GM21390 (cell line): ENCODE measurements at regions not wholly inside any gene's neighbourhood (a gene's known extent, or its start where the extent isn't known, plus 50 kb on each side); places are given as distances from the start of the nearest gene placed in this dataset.

Source experiments
- ATAC-seq: cut with Tn5 transposase; IDR thresholded peaks from one replicate; pipeline ENCODE4 v1.9.1; 2021; ENCODE audit not compliant: unreplicated experiment

- ATAC-seq = no peak
These were observed 237.7 kb downstream of the SYK start for GRCh38 chr9:91039125-91039834.

- no peak for ATAC-seq
These were observed 238.2 kb downstream of the SYK start for GRCh38 chr9:91039835-91040140.

DNA sequence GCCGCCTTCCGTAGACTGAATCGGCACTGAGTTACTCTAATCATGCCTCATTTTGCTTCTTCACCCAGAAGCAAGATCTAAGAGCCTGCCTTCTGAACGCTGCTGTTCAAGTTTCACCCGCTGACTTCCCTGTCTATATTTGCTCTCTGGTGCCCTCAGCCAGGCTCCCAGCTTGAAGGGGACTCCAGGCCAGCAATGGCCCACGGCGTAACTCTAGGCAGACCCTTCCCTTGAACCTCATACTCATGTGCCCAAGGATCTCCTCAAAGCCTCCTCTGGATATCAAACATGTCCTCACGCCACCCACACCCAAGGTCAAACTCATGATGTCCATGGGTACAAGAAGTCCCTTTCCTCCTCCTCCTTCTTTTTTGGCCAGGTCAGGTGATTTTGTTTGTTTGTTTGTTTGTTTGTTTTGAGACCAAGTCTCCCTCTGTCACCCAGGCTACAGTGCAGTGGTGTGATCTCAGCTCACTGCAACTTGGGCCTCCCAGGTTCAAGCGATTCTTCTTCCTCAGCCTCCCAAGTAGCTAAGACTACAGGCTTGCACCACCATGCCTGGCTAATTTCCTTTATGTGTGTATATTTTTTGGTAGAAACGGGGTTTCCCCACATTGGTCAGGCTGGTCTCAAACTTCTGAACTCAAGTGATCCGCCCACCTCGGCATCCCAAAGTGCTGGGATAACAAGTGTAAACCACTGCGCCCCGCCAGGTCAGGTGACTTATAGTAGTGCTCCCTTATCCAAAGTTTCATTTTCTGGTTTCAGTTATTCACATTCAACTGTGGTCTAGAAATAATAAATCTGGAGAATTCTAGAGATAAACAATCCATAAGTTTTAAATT lies 239.0 kb downstream of the SYK start:
- ATAC-seq = no peak

DNA sequence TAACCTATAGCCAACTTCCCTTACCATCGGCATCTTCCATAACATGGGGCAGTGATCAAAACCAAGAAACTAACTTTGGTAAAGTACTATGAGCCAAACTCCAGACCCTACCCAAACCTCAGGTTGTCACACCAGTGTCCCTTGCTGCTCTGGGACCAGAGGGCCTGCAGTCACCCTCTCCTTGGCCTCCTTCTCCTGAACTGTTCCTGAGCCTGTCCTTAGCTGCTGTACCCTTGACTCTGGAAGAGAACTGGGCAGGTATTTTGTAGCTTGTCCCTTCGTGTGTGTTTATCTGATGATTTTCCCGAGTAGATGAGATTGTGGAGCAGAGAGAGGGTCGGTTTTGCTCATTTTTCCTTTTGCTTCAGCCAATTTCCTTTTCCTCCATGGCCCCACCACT lies 240.4 kb downstream of the SYK start:
- ATAC-seq = no peak

GRCh38 chr9:91042541-91042940 lies 240.9 kb downstream of the SYK start:
- no peak for ATAC-seq

- no peak for ATAC-seq
These were observed 241.6 kb downstream of the SYK start for GRCh38 chr9:91043056-91043810.

- no peak for ATAC-seq
These were observed 242.2 kb downstream of the SYK start for GRCh38 chr9:91043811-91044175.

DNA sequence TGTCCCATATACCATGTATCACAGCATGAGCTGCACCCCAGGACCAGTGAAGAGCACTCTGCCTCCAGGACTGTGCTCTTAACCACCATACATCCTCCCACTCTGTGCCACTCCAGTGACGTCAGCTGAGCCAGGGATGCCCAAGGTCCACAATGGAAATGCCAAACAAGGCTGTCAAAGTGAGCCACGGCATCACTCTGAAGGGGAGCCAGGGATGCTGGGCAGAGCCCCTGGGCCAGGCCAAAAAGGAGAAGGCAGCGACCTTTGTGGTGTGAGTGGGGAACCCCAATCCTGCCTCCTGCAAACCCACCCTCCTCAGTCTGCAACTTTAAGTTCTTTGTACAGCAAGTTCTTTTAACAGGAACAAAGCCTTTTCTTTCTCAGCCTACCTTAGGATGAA lies 242.7 kb downstream of the SYK start:
- no peak for ATAC-seq

DNA sequence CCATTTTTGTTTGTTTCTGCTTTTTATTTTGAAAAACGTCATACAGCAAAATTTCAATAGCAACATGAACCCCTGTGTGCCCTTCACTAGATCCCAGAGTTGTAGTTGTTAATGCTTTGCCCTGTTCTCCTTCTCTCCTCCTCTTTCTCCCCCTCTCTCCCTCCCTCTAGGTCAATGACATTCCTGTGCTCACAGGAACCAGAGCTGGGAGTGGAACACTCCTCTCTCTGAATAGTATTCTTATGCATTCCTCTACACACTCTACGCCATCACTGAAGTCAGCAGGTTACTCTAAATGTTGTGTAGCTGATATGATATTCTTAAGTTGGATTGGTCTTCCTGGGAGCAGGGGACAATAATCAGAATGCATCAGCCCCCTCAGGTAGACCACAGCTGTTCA lies 243.4 kb downstream of the SYK start:
- no peak for ATAC-seq

DNA sequence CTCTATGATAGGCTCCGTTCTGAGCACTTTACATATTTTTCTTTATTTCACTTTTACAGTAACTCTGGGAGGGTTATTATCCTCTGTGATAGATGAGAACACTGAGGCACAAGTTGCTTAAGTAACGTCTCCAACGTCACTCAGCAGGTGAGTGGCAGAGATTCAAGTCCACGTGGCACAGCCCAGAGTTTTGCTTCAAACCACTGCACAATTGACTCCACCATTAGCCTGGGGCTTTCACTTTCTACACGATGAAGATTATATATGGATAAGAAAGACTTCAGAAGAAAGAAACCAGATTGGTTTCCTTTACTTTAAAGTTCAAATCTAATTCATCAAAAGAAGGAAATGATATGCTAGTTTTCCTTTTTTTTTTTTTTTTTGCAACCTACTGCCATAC lies 245.9 kb downstream of the SYK start:
- no peak for ATAC-seq

GRCh38 chr9:91047993-91048607 lies 246.5 kb downstream of the SYK start:
- no peak for ATAC-seq

DNA sequence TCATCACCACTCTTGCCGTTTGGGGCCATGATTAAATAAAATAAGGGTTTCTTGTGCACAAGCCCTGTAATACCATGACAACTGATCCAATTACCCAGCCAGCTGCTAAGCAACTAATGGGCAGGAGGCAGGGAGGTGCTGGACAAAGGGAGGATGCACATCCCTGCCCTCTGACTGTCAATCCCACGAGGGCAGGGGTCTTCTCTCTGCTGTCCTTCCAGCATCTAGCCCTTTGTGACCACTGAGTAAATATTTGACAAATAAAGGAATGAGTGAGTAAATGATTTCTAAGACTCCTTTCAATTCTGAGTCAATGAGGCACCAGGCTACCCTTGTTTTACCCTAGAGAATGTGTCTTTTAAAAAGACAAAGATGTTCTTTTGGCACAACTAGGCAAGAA lies 247.1 kb downstream of the SYK start:
- no peak for ATAC-seq

DNA sequence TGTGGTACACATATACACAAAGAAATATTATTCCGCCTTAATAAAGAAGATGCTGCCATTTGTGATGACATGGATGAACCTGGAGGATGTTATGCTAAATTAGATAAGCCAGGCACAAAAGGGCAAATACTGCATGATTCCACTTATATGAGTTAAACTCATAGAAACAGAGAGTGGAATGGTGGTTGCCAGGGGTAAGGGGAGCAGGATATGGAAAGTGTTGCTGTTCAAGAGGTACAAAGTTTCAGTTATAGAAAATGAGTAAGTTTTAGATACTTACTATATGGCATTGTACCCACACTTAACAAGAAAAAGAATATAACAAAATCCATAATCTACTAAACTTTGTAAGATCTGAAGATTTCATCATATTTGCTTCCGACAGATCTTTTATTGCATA lies 252.2 kb downstream of the SYK start:
- no peak for ATAC-seq

DNA sequence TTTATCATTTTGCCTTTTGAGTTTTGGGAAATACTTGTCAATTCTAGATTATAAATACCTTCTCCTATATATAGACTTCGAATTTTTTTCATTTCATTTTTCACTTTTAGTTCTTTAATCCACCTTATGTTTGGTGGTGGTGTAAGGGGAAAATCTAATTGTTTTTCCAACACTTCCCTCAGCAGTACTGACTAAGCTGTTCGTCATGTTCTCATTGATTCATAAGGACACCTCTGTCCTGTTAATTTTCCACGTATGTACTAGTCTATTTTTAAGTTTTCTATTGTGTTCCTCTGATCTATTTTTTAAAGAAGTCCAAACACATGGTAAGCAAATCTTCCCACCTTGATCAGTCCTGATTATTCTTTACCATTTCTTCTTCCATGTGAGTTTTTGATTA lies 254.2 kb downstream of the SYK start:
- ATAC-seq = no peak

DNA sequence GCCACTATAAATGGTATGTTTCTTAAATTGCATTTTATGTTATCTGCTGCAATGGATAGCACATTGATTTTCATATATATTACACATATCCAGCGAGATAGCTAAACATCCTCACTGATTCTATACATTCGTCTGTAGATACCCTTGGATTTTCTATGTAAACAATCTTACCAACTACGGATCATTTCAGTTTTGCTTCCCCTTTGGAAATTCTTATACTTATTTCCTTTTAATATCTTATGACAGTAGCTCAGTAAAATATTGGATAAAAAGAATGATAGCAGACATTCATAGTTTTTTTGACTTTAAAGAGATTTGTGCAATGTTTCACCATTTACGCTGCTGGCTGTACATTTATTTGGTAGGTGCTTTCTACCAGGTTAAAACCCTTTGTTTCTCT lies 254.9 kb downstream of the SYK start:
- ATAC-seq = no peak

DNA sequence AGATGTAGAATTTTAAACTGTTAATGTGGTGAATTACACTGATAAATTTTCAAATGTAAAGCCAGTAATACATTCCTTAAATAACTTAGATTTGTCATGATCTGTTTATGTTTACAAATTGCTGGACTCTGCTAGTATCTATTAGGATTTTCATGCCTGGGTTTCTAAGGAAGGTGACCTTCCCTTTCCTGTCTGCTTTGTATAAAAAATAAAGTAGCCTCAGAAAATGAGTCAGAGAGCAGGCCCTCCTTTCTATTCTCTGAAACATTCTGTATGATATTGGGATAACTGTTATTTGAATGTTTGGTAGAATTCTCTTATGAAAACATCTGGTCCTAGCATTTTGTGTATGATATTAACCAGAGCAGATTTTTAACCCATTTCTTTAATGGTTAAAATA lies 255.3 kb downstream of the SYK start:
- ATAC-seq = no peak

DNA sequence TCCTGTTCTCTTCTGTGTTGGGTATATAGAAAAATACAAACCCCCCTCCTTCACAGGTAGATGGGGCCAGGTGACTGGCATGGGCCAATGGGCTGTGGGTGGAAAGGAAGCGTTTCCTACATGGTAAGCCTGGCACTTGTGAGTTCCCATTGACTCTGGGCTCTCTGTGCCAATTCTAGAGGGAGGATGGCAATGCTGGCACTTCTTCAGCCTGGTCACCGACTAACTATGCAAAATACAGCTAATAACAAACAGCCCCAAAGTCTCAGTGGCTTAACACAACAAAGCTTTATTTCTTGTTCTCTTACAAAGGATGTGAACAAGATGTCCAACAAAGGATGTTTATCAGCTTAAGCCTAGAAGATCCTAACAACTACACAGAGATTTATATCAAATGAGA lies 258.1 kb downstream of the SYK start:
- ATAC-seq = no peak

- no peak for ATAC-seq
These were observed 259.1 kb downstream of the SYK start for GRCh38 chr9:91060520-91061343.

GRCh38 chr9:91061506-91061905 lies 259.9 kb downstream of the SYK start:
- ATAC-seq = no peak

- no peak for ATAC-seq
These were observed 260.7 kb downstream of the SYK start for GRCh38 chr9:91062281-91062680.

- no peak for ATAC-seq
These were observed 261.9 kb downstream of the SYK start for GRCh38 chr9:91063471-91063870.
